Panc1 (cell line): ENCODE measurements at regions not wholly inside any gene's neighbourhood (a gene's known extent, or its start where the extent isn't known, plus 50 kb on each side); places are given as distances from the start of the nearest gene placed in this dataset.

ENCODE experiments used
- CTCF ChIP-seq: fragments of 450-650 bp; IDR thresholded peaks from 2 replicates; pipeline ENCODE4 v1.5.1; 2017; ENCODE audit warnings: mild to moderate bottlenecking
- POLR2AphosphoS5 ChIP-seq: IDR thresholded peaks from 2 replicates; pipeline ENCODE4 v1.6.1; 2012; ENCODE audit warnings: mild to moderate bottlenecking, low read depth, low read length, moderate library complexity
- REST ChIP-seq, 2 experiments: IDR thresholded peaks; 2 replicates each; pipeline ENCODE4 v1.6.1; 2011 to 2012; ENCODE audit warnings: low read depth in 2 of 2, control low read depth in 1 of 2, low read length in 1 of 2, mild to moderate bottlenecking in 1 of 2, moderate library complexity in 1 of 2; ENCODE audit not compliant: insufficient read depth in 1 of 2
- SIN3A ChIP-seq: IDR thresholded peaks from 2 replicates; pipeline ENCODE4 v1.6.1; 2012; ENCODE audit warnings: low read depth, mild to moderate bottlenecking, low read length, moderate library complexity, borderline replicate concordance; ENCODE audit not compliant: insufficient read depth

GRCh38 chr9:107836300-107836699 lies 346.7 kb upstream of the KLF4 start:
- no peak for TF ChIP-seq CTCF
- TF ChIP-seq POLR2AphosphoS5 = no peak
- TF ChIP-seq REST (IDR thresholded peaks at IDR 0.05; ENCODE audit: insufficient read depth in 1 of 2, low read depth in 2 of 2, low read length in 1 of 2) = no peak
- TF ChIP-seq SIN3A = no peak
